HG03521 (cell line): ENCODE measurements at regions not wholly inside any gene's neighbourhood (a gene's known extent, or its start where the extent isn't known, plus 50 kb on each side); places are given as distances from the start of the nearest gene placed in this dataset.

Source experiments
- ATAC-seq: cut with Tn5 transposase; IDR thresholded peaks from one replicate; pipeline ENCODE4 v1.9.1; 2021; ENCODE audit warnings: mild to moderate bottlenecking, moderate library complexity; ENCODE audit not compliant: unreplicated experiment

DNA sequence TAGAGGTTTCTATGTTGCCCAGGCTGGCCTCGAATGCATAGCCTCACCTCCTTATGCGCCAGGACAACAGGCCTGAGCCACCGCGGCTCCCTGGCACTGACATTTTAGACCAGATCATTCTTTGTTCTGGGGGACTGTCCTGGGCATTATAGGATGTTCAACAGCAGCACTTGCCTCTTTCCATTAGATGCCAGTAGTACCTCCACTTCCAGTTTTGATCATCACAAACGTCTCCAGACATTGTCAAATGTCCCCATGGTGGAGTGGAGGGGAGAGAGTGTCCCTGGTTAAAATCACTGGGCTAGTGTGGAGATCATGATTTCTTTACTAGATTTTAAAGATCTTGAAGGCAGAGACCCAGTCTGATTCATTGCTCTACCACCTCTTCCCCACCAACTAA lies 125.2 kb upstream of the MKLN1 start:
- no peak for ATAC-seq

DNA sequence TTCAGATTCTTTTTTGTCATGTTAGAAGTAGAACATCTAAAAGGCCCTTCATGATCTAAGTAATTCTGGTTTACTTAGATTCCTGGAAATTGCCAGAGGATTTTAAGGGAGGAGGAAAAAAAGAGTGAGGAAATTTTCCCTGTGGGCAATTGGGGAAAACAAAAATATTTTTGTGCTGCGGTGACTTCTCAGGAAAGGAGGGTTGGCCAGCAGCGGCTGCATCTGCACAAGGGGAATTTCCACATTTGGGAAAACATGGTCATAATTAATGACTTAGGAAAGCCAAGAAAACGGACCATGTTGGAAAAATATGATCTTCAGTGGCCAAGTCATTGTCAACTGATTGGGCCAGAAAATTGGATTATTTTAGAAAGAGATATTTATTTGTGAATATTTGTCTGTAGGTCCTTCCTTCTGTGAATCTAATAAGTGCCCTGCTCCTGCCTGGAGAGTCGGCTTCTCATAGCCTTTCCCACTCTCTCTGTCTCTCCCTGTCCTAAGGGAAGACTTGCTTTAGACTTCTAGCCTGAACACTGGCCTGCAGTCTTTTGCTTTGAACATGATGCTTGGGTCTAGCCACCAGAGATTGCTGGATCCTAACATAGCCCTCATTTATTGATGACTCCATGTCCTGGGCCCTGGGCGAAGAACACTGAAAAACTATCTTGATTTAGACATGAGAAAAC lies 124.2 kb upstream of the MKLN1 start:
- no peak for ATAC-seq

DNA sequence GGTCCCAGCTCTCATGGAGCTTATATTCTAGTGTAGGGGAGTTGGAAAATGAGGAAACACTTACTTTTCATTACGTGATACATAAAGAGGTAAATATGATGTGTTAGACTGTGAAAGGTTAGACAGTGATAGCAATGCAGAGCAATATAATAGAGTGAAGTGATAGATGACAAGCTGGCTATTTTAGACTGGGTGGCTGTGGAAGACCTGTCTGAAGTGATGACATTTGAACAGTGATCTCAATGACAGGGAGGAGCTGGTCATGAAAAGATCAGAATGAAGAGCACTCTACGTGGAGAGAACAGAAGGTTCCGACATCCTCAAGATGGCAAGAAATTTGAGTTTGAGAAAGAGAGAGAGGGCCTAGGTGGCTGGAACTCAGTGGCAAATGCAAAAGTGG lies 118.9 kb upstream of the MKLN1 start:
- ATAC-seq, result no peak

DNA sequence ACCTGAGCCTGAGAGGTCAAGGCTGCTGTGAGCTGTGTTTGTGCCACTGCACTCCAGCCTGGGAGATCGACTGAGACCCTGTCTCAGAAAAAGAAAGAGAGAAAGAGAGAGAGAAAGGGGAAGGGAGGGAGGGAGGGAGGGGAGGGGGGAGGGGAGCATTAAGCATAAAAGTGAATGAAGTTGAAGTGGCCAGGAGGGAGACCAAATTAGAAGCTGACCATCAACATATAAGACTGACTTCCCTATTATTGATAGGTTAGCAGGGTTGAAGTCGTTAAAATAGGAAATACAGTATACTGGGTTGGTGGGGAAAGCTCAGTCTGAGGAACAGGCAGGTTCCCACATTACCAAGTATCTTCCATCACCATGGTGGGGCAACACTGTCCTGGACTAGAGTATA lies 117.1 kb upstream of the MKLN1 start:
- no peak for ATAC-seq

DNA sequence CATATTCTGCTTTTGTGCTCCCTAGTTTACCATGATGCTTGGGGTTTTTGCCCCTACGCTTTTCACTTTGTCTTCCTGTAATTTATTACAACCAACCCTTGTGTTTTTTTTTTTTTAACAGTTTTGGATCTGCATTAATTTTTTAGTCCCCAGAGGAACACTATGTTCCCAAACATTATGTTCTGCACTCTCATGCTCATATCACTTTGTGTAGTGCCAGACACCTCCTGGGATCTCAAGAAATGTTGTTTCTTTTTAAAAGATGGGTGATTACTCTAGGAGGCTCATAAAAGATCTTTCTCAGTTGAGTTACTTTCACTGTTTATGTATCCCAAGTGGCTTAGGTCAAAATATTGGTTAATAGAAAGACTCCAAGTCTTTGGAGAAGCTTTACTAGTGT lies 116.2 kb upstream of the MKLN1 start:
- no peak for ATAC-seq

DNA sequence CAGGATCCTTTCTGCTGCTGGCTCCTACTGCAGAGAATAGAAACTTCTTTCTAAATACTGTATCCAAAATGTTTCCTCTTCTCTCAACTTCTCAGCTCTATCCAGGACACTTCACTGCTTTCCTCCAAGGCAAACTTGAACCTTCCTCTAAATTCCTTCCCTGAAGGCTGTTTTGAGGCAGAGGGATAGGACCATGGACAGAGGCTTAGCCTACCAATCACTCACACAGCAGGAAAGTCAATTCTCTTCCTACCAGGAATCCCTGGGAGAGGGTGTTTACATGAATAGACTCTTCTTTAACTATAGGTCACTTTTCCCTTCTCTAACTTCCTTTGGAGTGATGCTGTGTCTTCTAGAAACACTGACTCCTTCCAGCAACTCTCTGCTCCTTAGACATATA lies 115.6 kb upstream of the MKLN1 start:
- ATAC-seq, result no peak

DNA sequence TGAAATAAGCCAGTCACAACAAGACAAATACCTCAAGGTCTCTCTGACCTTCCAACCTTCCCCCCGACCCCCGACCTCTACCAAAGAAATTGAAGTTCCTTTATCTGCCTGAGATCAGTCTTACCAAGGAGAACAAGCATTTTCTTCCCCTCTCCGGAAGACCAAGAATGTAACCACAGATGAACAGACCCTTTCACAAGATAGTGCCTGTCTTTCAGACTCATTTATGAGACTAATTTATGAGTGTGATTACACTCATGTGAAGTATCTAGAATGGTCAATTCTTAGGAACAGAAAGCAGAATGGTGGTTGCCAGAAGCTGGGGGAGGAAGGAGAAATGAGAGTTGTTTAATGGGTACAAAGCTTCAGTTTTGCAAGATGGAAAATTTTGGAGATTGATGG lies 108.9 kb upstream of the MKLN1 start:
- no peak for ATAC-seq

DNA sequence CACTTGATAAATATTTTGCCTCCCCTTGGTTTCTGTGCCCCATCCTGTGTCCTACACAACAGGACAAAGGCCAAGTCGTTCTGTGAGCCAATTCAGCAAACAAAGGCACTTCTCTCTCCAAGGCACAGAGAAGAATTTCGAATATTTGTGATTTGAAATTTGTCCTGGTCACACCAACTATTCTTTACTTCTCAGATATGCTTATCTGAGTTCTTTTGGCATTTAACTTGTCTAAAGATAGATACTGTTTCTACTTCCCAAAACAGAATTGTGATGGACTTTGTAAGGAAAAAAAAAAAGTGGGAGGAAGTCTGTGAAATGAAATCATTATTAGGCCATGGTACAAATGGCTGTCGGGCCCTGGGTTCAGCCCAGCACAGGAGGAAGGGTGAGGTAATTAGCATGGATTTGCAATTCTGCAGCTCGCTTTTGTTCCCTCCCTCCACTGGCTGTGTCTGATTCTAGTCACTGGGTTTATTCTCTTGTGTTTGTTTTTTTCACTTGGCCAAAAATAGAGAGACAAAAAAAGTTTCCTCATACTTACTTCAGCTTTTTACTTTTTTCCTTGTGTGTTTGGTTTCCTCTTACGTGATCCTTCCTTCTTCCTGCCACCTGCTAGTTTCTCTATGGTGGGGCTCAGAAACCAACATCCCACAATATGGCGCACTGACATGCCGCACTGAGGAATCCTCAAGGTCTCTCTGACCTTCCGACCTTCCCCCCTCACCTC lies 108.2 kb upstream of the MKLN1 start:
- ATAC-seq, result no peak

DNA sequence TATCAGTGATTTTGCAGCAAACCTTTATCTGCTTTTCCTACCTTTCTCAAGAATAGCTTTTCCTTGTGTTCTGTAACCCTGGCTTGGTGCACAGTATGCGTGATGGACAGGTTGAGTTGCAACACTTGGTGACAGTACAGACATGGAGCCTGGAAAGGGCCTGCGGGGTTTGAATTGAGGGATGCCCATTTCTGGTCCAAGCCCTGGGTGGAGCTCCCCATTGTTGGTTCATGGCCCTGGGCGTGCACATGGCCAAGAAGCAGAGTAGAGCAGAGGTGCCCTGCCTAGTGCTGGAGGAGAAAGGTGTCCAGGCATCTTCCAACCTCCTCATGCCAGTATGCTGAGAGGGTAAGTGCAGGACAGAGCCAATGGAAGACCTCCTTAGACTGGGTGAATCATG lies 106.6 kb upstream of the MKLN1 start:
- ATAC-seq, result no peak

DNA sequence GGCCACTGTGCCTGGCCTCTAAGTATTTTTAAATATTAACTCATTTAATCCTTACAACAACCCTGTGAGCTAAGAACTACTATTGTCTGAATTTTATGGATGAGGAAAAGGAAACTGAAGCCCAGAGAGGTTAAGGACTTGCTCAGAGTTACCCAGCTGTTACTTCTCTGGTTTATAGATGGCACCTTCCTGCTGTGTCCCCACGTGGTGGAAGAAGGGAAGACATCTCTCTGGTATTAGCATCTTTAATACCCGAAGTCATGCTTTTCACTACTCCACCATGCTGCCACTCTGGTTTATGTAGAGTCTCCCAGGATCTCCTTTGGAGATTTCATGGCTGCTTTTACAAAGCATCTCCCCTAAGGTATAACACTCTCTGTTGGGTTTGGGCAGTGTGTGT lies 105.5 kb upstream of the MKLN1 start:
- no peak for ATAC-seq

DNA sequence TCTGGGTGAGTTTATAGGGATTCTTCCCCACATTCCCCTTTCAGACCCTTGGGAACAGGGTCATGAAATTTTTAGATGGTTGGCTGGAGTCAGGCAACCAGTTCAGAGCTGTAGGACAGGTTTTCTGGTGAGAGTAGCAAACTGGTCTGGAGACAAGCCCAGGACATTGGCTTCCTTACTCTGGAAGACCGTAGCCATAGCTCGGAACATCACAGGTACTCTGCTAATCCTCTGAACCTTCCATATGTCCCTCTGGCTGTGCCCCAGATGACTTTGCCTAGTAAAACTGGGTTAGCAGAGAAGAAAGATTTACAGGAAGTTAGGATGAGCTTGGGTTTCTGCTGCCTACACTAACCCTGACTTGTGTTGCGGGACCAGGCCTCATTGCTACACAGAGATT lies 104.5 kb upstream of the MKLN1 start:
- no peak for ATAC-seq

DNA sequence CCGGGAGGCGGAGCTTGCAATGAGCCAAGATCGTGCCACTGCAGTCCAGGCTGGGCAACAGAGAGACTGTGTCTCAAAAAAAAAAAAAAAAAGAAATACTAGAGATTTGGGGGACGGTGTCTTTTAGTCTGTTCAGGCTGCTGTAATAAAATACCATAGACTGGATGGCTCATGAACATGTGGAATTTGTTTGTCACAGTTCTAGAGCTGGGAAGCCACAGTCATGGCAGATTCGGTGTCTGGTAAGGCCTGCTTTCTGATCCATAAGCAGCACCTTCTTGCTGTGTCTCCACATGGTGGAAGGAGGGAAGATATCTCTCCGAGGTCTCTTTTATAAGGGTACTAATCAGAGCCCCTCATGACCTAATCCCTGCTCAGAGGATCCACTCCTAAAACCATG lies 102.7 kb upstream of the MKLN1 start:
- ATAC-seq, result no peak

DNA sequence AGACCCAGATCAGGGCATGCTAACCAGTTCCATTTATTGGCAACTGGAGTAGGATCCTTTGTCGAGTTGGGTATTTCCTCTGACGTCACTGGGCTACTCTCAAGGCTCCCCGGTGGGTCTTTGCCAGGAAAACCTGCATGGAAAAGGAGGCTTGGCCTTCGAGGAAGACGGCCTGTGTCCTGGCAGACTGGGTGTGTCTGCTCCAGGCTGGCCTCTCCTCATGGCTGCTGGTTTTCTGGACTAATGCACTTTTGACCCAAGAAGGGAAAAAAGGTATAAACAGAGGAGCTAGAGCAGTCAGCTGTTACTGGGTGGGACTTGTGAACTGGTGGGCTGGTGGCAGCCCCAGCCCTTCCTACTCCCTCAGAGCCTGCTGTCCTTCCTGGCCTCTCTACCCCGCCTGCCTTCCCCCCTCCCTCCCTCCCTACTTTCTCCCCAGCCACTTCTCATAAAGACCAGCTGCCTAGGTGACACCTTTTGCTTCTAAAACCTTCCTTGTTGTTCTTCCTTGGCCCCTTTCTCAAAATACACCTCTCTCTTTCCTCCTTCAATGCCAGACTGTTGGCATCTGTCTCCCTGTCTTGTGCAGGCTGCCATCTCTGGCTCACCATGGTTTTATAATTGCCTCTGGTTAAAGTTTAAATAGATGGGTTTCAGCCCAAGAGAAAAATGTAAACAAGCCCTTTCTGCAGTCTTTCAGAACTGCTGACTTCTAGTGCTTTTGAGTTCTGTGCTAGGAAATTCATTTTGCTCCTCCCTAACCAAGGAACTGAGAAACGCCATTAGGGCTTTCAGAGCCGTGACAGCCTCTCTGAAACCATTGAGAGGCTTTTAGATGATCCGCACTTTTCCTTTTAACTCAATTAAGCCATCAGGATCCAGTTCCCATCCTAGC lies 101.8 kb upstream of the MKLN1 start:
- ATAC-seq, result no peak

DNA sequence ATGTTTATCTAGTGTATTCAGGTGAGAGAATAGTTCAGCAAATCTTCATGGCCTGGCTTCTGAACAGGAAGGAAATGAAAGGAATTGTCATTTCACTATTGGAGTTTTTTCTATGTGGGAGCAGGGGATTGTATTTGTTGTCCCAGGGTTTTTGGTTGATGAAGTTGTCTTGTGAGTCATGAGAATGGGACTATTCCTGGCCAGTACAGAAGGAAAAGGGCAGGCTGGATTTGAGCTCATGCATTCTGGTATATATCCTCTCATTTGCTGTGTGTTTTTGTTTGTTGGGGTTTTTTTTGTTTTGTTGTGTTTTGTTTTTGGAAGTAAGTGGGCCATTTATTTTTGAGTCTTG lies 101.2 kb upstream of the MKLN1 start:
- no peak for ATAC-seq

DNA sequence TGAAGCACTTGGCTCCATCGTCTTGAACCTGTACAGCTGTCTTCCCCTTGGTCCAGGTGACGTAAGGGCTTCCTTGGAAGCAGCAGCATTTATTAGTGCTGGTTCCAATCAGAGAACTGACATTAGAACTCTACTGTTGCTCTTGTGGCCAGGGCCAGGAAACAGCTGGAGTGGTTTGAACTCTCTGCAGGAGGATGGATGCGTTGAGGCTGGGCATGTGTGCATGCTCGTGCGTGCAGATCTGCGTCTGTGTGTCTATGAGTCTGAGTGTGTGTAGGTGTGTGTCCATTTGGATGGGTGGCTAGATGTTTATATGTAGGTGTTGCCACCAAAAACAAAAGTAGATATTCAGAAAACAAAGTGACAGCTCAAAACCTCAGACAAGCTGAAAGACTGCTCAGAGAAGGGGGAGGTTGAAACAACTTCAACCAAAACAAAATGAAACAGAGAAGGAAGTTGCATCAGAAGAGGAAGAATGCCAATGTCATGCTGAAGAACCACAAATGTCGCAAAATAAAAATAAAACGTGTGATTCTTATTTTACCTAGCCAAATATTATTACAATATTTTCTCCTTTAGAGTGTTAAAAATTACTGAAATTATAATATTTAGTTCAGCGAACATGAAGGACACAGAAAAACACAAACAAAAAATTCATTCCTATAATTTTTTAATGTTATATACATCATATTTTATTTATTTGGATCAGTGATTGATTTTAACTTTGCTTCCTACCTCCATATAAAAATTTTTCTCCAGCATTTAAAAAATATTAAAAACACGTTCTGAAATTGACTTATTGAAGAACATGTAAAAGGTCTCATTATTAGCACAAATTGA lies 96.1 kb upstream of the MKLN1 start:
- peak; percentile 75 for ATAC-seq

DNA sequence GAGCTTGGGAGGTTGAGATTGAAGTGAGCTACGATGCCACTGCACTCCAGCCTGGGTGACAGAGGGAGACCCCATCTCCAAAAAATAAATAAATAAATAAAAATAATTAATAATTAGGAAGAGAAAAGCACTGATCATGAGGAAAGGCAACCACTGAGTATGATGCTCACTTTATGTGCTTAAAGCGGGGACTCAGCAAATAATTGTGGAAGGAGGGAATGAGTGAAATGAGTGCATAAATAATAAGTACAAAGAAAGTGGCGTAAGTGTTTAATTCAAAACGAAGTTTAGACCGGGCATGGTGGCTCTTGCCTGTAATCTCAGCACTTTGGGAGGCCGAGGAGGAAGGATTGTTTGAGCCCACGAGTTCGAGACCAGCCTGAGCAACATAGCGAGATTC lies 94.9 kb upstream of the MKLN1 start:
- no peak for ATAC-seq

DNA sequence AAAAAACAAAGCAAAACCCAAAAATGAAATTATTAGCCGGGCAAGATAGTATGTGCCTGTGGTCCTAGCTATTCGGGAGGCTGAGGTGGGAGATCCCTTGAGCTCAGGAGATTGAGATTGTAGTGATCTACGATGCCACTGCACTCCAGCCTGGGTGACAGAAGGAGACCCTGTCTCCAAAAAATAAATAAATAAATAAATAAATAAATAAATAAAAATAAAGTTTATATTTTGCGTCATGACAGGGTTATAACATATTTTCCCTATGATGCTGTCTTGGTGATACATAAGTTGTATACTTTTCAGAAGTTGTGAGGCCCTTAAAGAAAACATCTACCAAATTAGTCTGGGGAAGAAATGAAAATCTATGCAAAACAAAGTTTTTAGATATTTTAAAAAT lies 94.5 kb upstream of the MKLN1 start:
- ATAC-seq, result no peak

DNA sequence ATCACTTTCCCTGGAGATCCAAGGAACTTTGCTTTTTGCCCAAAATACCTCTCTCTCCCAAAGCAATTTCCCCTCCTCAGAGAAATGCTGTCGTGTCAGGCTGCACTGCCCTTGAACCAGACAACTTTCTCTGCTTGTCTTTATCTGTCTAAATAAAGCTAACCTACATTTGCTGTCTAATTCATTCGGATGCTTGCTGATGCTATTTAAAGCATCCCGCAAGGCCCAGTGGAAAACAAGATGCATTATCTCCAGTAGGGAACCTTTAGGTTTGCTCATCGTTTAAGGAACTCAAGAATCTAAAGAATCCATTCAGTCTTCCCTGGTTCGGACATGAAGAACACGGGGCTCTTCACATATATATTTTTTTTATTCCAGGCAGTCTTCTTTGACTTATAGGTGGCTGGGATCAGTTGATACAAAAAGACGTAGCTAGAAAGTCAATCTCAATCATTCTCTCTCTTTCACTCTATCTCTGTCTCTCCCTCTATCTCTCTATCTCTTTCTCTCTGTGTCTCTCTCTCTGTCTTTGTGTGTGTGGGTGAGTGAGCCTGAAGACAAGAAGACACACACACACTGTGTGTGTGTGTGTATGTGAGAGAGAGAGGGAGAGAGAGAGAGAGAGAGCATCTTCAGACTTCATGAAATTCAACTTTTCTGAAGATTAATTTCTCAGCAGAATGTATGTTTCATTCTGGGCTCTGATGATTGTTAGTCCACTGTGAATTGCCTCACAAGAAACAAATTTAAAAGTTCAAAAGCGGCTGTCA lies 92.8 kb upstream of the MKLN1 start:
- no peak for ATAC-seq

DNA sequence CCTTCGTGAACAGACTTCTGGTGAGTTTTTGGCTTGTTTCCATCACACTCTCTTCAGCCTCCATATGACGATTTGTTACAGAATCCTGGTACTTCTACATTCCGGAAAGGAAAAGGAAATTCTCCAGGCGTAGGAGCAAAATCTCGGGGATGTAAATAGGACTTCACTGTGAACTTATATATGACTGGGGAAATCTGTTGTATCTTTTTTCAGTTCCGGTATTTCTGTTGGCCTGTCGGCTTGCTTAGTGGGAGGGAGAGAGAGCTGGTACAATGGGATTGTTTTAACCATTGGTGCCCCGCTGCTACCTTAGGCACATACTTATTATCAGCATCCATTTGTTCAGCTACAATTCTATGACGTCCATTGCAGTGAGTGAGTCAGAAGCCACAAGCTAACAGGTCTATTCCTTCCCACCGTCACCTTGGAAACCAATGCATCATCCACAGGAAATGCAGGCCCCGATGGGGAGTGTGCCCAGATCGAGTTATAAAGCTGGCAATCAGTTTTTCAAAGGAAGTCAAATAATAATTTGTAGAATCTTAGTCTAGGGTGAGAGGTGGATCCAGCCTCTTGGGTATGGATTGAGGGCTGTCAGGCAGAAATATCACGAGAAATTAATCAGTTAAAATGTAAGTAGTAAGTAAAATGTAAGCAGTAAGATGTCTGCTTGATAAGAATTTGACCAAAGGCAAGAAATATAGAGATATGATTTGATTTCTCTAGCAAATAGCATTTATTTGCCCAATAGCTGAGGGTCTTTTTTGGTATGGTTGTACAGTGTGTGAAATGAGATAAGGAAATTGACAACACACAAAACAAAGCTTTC lies 92.0 kb upstream of the MKLN1 start:
- no peak for ATAC-seq

DNA sequence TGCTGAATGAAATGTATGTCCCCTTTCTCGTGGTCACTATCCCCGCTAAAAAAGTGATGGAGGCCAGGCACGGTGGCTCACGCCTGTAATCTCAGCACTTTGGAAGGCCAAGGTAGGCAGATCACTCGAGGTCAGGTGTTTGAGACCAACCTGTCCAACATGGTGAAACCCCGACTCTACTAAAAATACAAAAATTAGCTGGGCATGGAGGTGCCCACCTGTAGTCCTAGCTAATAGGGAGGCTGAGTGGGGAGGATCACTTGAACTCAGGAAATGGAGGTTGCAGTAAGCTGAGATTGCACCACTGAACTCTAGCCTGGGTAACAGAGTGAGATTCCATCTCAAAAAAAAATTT lies 91.4 kb upstream of the MKLN1 start:
- no peak for ATAC-seq
